ENCODE measurements at regions not wholly inside any gene's neighbourhood (a gene's known extent, or its start where the extent isn't known, plus 50 kb on each side); places are given as distances from the start of the nearest gene placed in this dataset.
"Not testable (repeated sequence)": the region's sequence is repeated elsewhere in the genome, so short reads cannot be mapped to it uniquely, and the experiment has no call there.

- TF ChIP-seq CTCF, POLR2A (IDR thresholded peaks at IDR 0.05): not testable (repeated sequence)
These were observed 99.0 kb upstream of the GPR6 start for GRCh38 chr6:109879081-109879480.
